ENCODE measurements at regions not wholly inside any gene's neighbourhood (a gene's known extent, or its start where the extent isn't known, plus 50 kb on each side); places are given as distances from the start of the nearest gene placed in this dataset.

DNA sequence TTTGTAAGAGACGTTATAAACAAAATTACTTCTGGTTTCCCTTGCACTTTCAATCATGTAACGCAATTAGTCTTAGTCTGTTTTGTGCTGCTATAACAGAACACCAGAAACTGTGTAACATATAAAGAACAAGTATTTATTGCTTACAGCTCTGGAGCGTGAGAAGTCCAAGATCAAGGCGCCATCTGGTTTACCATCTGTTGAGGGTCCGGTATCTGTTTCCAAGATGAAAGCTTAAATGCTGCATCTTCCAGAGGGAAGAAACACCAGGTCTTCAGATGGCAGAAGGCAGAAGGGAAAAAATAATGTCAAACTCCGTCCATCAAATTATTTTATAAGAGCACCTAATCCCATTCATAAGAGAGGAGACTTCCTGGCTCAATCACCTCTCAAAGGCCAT is 474.1 kb downstream of the PDGFC start:
- H3K27me3 ChIP-seq (ENCODE audit: low read depth), result no peaks in the 10 kb centered on the region
- H3K4me3 ChIP-seq, result no peak overlapping the region
- no peaks in the 10 kb centered on the region for H3K9me3 ChIP-seq
- DNase-seq, result no peak
- H3K27ac ChIP-seq, result no peak overlapping the region
- H3K4me1 ChIP-seq, result no peaks in the 10 kb centered on the region
- no peaks in the 10 kb centered on the region for H3K36me3 ChIP-seq
- intact Hi-C loops (cut with DNase I), result no loop called here
- TF ChIP-seq, protein P1, sequence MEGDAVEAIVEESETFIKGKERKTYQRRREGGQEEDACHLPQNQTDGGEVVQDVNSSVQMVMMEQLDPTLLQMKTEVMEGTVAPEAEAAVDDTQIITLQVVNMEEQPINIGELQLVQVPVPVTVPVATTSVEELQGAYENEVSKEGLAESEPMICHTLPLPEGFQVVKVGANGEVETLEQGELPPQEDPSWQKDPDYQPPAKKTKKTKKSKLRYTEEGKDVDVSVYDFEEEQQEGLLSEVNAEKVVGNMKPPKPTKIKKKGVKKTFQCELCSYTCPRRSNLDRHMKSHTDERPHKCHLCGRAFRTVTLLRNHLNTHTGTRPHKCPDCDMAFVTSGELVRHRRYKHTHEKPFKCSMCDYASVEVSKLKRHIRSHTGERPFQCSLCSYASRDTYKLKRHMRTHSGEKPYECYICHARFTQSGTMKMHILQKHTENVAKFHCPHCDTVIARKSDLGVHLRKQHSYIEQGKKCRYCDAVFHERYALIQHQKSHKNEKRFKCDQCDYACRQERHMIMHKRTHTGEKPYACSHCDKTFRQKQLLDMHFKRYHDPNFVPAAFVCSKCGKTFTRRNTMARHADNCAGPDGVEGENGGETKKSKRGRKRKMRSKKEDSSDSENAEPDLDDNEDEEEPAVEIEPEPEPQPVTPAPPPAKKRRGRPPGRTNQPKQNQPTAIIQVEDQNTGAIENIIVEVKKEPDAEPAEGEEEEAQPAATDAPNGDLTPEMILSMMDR (IDR thresholded peaks at IDR 0.05), result no peak
- no peak for ATAC-seq

GRCh38 chr4:156496797-156497196 is 474.8 kb downstream of the PDGFC start:
- DNase-seq, result no peak
- Histone ChIP-seq H3K36me3 (no peaks in the 10 kb centered on the region), H3K27ac (no peak overlapping the region), H3K4me1 (no peaks in the 10 kb centered on the region), H3K27me3 (ENCODE audit: low read depth) (no peaks in the 10 kb centered on the region), H3K9me3 (no peaks in the 10 kb centered on the region), H3K4me3 (no peak overlapping the region)
- no peak for ATAC-seq
- TF ChIP-seq, protein P1 (IDR thresholded peaks at IDR 0.05), result no peak
- intact Hi-C loops (cut with DNase I), result no loop called here

DNA sequence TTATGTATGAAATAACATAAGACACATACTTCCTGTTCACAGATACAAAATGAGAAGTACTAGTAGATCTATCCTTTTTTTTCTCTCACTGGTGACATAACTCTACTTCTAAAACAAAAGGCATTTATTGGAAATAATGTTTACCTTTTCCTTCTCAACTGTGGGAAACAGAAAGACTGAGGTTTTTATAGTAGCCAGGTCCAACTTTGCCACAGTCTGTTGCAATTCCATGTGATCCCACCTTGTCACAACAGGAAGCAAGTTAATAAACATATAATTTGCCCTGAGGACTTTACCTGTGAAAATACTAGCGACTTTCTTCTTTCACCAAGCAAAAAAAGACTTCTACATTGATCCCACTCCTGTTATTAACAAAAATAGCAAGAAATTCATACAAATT is 475.8 kb downstream of the PDGFC start:
- TF ChIP-seq, protein P1 (IDR thresholded peaks at IDR 0.05), result no peak
- no peaks in the 10 kb centered on the region for H3K4me1 ChIP-seq
- intact Hi-C loops (cut with DNase I), result no loop called here
- H3K27me3 ChIP-seq (ENCODE audit: low read depth), result no peaks in the 10 kb centered on the region
- no peak for DNase-seq
- H3K27ac ChIP-seq, result no peak overlapping the region
- H3K9me3 ChIP-seq, result no peaks in the 10 kb centered on the region
- no peak overlapping the region for H3K4me3 ChIP-seq
- ATAC-seq, result no peak
- H3K36me3 ChIP-seq, result no peaks in the 10 kb centered on the region

GRCh38 chr4:156495091-156495490 is 476.5 kb downstream of the PDGFC start:
- DNase-seq (no peak), ATAC-seq (no peak)
- H3K27ac ChIP-seq, result no peak overlapping the region
- H3K36me3 ChIP-seq, result no peaks in the 10 kb centered on the region
- no peak overlapping the region for H3K4me3 ChIP-seq
- H3K27me3 ChIP-seq (ENCODE audit: low read depth), result no peaks in the 10 kb centered on the region
- H3K9me3 ChIP-seq, result no peaks in the 10 kb centered on the region
- intact Hi-C loops (cut with DNase I), result no loop called here
- H3K4me1 ChIP-seq, result no peaks in the 10 kb centered on the region
- TF ChIP-seq, protein P1 (IDR thresholded peaks at IDR 0.05), result no peak

GRCh38 chr4:156493858-156494257 is 477.7 kb downstream of the PDGFC start:
- H3K4me1 ChIP-seq, result no peaks in the 10 kb centered on the region
- ATAC-seq (no peak), DNase-seq (no peak)
- no peak overlapping the region for H3K27ac ChIP-seq
- no peaks in the 10 kb centered on the region for H3K27me3 ChIP-seq (ENCODE audit: low read depth)
- TF ChIP-seq, protein P1 (IDR thresholded peaks at IDR 0.05), result no peak
- intact Hi-C loops (cut with DNase I), result no loop called here
- H3K36me3 ChIP-seq, result no peaks in the 10 kb centered on the region
- no peak overlapping the region for H3K4me3 ChIP-seq
- no peaks in the 10 kb centered on the region for H3K9me3 ChIP-seq

GRCh38 chr4:156487107-156487506 is 484.5 kb downstream of the PDGFC start:
- intact Hi-C loops (cut with DNase I), result no loop called here
- H3K27me3 ChIP-seq (ENCODE audit: low read depth), result no peaks in the 10 kb centered on the region
- ATAC-seq, result no peak
- H3K9me3 ChIP-seq, result no peaks in the 10 kb centered on the region
- H3K4me1 ChIP-seq, result no peaks in the 10 kb centered on the region
- no peak overlapping the region for H3K27ac ChIP-seq
- no peaks in the 10 kb centered on the region for H3K36me3 ChIP-seq
- TF ChIP-seq, protein P1 (IDR thresholded peaks at IDR 0.05), result no peak
- DNase-seq, result no peak
- no peak overlapping the region for H3K4me3 ChIP-seq
